HepG2 (cell line): ENCODE measurements at regions not wholly inside any gene's neighbourhood (a gene's known extent, or its start where the extent isn't known, plus 50 kb on each side); places are given as distances from the start of the nearest gene placed in this dataset.

Experiments used
- ATF4 ChIP-seq, 2 experiments: fragments of 450-650 bp in 1 of 2; sonication (generic) in 1 of 2; formaldehyde crosslinking; IDR thresholded peaks; 2 replicates each; pipeline versions ENCODE4 v1.5.0 to v1.8.0; 2020 to 2022; ENCODE audit warnings: mild to moderate bottlenecking in 1 of 2, missing genetic modification reagents in 1 of 2
- CBFB ChIP-seq: sonication (generic); formaldehyde crosslinking; IDR thresholded peaks from 2 replicates; pipeline ENCODE4 v1.4.0; 2020; ENCODE audit warnings: missing genetic modification reagents
- HNRNPK ChIP-seq: fragments of 200-400 bp; formaldehyde crosslinking; IDR thresholded peaks from 2 replicates; pipeline ENCODE4 v1.6.1; 2018; ENCODE audit warnings: low read length, low read depth, moderate library complexity, mild to moderate bottlenecking; ENCODE audit not compliant: poor library complexity, severe bottlenecking
- IRF1 ChIP-seq: sonication (generic); formaldehyde crosslinking; IDR thresholded peaks from 2 replicates; pipeline ENCODE4 v1.4.0; 2020; ENCODE audit warnings: low read depth, mild to moderate bottlenecking, missing genetic modification reagents
- MAX ChIP-seq: IDR thresholded peaks from 2 replicates; pipeline ENCODE4 v1.6.1; 2012; ENCODE audit warnings: inconsistent platforms
- SOX13 ChIP-seq, 3 experiments: fragments of 450-650 bp in 1 of 3; sonication (generic) in 1 of 3; formaldehyde crosslinking in 1 of 3; IDR thresholded peaks in 2 of 3; conservative IDR thresholded peaks in 1 of 3; 2 replicates each; pipeline versions ENCODE4 v1.5.0 to v1.6.1; 2016 to 2020; ENCODE audit warnings: antibody characterized with exemption in 1 of 3, mild to moderate bottlenecking in 1 of 3, missing compliant biosample characterization in 1 of 3, missing genetic modification reagents in 1 of 3, moderate library complexity in 1 of 3
- ZNF687 ChIP-seq: sonication (generic); formaldehyde crosslinking; IDR thresholded peaks from 2 replicates; pipeline ENCODE4 v1.5.1; 2020; ENCODE audit warnings: mild to moderate bottlenecking, missing genetic modification reagents, moderate library complexity

- TF ChIP-seq ZNF687 (CRISPR knock-in tag) (peak; percentile 17; the same call in 1 of the 2 replicates), ATF4 (CRISPR knock-in tag; IDR thresholded peaks at IDR 0.05) (no peak), SOX13 (IDR thresholded peaks at IDR 0.05) (no peak), SOX13 (CRISPR knock-in tag; conservative IDR thresholded peaks at IDR 0.05 in 1 of 2, IDR thresholded peaks at IDR 0.05 in 1 of 2) (peak in 1 of 2 experiments; percentile 75; a peak in 2 of 4 replicates), CBFB (CRISPR knock-in tag) (no peak), MAX (0 out of 2 replicates have a peak, but pooled peaks have one; percentile 15), IRF1 (CRISPR knock-in tag) (no peak), HNRNPK (no peak)
Measured at GRCh38 chr11:122229481-122230384, 113.7 kb upstream of the BLID start (continued).
